PC-3 (cell line): ENCODE measurements at regions not wholly inside any gene's neighbourhood (a gene's known extent, or its start where the extent isn't known, plus 50 kb on each side); places are given as distances from the start of the nearest gene placed in this dataset.

Experiments used
- EZH2 ChIP-seq: fragments of 300-600 bp; sonication (generic); IDR thresholded peaks from one replicate; pipeline ENCODE4 v1.6.1; 2017; ENCODE audit warnings: antibody characterized with exemption, mild to moderate bottlenecking, low read length; ENCODE audit not compliant: unreplicated experiment
- EZH2phosphoT487 ChIP-seq: fragments of 300-600 bp; sonication (generic); IDR thresholded peaks from 2 replicates; pipeline ENCODE4 v1.6.1; 2018; ENCODE audit warnings: mild to moderate bottlenecking, antibody characterized with exemption, low read length, borderline replicate concordance
- TF ChIP-seq, protein P1 (sequence below): fragments of 300-600 bp; sonication (generic); conservative IDR thresholded peaks from 2 replicates; pipeline ENCODE4 v1.5.1; 2017; ENCODE audit warnings: antibody characterized with exemption, low read depth, mild to moderate bottlenecking, low read length

DNA sequence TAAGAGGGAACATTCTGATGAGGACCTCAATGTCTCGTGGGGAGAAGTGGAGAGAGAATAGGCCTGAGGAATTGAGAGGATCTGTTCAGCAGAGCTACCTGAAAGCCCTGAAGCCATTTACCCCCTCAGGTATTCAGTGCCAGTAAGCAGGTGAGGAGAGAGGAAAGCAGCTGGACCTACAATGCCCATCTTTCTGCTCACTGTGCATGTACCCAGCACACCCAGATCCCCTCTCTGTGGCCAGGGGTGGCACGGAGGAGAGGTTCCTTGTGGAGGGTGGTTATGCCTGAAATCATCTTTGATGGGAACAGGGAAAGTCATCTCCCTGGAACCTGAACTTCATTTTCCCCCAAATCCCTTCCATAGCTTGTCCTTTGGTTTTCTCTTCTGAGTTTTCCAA, 277.8 kb upstream of the B3GAT1 start:
- TF ChIP-seq, protein P1, sequence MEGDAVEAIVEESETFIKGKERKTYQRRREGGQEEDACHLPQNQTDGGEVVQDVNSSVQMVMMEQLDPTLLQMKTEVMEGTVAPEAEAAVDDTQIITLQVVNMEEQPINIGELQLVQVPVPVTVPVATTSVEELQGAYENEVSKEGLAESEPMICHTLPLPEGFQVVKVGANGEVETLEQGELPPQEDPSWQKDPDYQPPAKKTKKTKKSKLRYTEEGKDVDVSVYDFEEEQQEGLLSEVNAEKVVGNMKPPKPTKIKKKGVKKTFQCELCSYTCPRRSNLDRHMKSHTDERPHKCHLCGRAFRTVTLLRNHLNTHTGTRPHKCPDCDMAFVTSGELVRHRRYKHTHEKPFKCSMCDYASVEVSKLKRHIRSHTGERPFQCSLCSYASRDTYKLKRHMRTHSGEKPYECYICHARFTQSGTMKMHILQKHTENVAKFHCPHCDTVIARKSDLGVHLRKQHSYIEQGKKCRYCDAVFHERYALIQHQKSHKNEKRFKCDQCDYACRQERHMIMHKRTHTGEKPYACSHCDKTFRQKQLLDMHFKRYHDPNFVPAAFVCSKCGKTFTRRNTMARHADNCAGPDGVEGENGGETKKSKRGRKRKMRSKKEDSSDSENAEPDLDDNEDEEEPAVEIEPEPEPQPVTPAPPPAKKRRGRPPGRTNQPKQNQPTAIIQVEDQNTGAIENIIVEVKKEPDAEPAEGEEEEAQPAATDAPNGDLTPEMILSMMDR = no peak
- no peak for TF ChIP-seq EZH2phosphoT487
- TF ChIP-seq EZH2 = no peak
